Prostate gland (tissue), 2 donors: ENCODE measurements at regions not wholly inside any gene's neighbourhood (a gene's known extent, or its start where the extent isn't known, plus 50 kb on each side); places are given as distances from the start of the nearest gene placed in this dataset.

ENCODE experiments used
- POLR2A ChIP-seq: fragments of 450-650 bp; IDR thresholded peaks from one replicate; pipeline ENCODE4 v1.6.1; 2016; ENCODE audit warnings: antibody characterized with exemption, mild to moderate bottlenecking
- TF ChIP-seq, protein P1 (sequence below), 4 experiments: fragments of 200-600 bp in 2 of 4; fragments of 450-650 bp in 2 of 4; sonication (generic) in 2 of 4; IDR thresholded peaks; 1 replicate in 3 of 4; 2 replicates in 1 of 4; pipeline ENCODE4 v1.5.1; 2016 to 2019; ENCODE audit warnings: antibody characterized with exemption in 4 of 4, mild to moderate bottlenecking in 2 of 4, moderate library complexity in 2 of 4

DNA sequence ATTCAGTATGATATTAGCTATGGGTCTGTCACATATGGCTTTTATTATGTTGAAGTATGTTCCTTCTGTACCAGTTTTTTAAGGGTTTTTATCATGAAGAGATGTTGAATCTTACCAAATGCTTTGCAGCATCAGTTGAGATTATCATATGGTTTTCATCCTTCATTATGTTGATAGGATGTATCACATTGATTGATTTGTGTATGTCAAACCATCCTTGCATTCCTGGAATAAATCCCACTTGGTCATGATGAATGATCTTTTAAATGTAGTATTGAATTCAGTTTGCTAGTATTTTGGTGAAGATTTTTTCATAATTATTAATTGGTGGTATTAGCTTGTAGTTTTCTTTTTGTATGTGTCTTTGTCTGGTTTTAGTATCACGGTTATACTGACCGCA is 185.9 kb downstream of the MBL2 start:
- TF ChIP-seq, protein P1, sequence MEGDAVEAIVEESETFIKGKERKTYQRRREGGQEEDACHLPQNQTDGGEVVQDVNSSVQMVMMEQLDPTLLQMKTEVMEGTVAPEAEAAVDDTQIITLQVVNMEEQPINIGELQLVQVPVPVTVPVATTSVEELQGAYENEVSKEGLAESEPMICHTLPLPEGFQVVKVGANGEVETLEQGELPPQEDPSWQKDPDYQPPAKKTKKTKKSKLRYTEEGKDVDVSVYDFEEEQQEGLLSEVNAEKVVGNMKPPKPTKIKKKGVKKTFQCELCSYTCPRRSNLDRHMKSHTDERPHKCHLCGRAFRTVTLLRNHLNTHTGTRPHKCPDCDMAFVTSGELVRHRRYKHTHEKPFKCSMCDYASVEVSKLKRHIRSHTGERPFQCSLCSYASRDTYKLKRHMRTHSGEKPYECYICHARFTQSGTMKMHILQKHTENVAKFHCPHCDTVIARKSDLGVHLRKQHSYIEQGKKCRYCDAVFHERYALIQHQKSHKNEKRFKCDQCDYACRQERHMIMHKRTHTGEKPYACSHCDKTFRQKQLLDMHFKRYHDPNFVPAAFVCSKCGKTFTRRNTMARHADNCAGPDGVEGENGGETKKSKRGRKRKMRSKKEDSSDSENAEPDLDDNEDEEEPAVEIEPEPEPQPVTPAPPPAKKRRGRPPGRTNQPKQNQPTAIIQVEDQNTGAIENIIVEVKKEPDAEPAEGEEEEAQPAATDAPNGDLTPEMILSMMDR (IDR thresholded peaks at IDR 0.05) = no peak
- no peak for TF ChIP-seq POLR2A
